ENCODE measurements at regions not wholly inside any gene's neighbourhood (a gene's known extent, or its start where the extent isn't known, plus 50 kb on each side); places are given as distances from the start of the nearest gene placed in this dataset.

DNA sequence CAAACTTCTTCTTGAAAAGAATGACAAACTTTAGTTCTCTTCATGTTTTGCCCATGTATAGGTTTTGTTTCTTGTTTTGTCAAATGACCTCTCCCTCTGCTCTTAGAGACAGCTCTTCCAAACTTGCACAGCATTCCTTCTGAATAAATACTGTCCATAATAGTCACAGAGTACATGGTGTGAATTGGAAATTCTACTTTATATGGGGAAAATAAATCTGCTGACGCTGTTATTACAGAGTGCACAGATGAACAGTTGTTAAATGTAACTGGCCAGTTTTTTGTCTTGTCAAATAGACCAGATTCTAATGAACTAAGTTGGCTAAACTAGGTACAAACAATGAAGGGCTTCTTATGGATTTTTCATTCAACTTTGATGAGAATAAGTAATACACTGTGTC lies 115.8 kb upstream of the DTNA start:
- no peak for TF ChIP-seq POLR2A (IDR thresholded peaks at IDR 0.05; ENCODE audit: low read length)
- no peak for TF ChIP-seq GATA1 (IDR thresholded peaks at IDR 0.05; ENCODE audit: low read depth, low read length)

Data from erythroblast (primary cell).